ENCODE measurements at regions not wholly inside any gene's neighbourhood (a gene's known extent, or its start where the extent isn't known, plus 50 kb on each side); places are given as distances from the start of the nearest gene placed in this dataset.
"Not testable (repeated sequence)": the region's sequence is repeated elsewhere in the genome, so short reads cannot be mapped to it uniquely, and the experiment has no call there.

DNA sequence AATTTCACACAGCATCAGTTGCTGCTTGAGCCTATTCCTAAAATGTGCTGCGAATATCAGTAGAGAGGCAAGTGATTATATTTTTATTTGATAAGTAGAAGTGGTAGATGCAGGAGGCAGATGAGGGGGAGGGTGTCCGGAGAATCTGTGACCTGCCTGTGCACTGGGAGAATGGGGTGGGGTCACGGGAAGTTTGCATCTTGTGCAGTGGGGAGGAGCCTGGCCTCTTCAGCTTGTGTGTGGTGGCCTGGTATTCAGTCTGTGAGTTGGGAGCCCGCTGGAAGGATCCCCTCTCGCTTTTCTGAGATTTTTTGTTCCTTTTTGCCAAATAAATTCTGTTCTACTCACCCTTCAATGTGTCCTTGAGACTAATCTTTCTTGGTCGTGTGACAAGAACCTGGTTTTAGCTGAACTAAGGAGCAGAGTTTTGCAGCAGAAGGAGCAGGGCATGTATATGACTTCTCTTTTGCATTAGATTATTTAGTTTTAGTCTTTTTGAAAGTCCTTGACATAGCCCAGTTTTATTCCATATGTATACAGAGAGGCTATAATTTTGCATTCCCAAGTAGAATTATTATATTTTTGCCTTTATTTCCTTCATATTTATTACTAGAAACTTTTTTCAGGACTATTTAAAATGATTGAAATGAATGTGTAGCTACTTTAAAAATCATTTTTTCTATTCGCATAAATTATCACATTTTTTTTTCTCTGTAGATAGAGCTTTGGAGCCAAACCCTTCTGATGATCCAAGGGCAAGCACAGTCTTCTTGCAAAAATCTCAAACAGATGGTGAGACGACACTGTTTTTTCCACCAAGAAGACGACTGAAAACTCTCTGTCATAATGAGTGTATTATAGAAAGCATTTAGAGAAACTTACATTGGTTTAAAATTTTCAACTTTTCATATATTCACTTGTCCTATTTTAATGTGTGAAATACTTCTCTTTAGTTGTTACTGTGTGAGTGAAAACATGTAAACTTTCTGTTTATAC, 1257.2 kb downstream of the UQCRFS1 start:
- no peaks in the 10 kb centered on the region for H3K27me3 ChIP-seq
- no peak for TF ChIP-seq POLR2A (IDR thresholded peaks at IDR 0.05)
- TF ChIP-seq, protein P1, sequence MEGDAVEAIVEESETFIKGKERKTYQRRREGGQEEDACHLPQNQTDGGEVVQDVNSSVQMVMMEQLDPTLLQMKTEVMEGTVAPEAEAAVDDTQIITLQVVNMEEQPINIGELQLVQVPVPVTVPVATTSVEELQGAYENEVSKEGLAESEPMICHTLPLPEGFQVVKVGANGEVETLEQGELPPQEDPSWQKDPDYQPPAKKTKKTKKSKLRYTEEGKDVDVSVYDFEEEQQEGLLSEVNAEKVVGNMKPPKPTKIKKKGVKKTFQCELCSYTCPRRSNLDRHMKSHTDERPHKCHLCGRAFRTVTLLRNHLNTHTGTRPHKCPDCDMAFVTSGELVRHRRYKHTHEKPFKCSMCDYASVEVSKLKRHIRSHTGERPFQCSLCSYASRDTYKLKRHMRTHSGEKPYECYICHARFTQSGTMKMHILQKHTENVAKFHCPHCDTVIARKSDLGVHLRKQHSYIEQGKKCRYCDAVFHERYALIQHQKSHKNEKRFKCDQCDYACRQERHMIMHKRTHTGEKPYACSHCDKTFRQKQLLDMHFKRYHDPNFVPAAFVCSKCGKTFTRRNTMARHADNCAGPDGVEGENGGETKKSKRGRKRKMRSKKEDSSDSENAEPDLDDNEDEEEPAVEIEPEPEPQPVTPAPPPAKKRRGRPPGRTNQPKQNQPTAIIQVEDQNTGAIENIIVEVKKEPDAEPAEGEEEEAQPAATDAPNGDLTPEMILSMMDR (IDR thresholded peaks at IDR 0.05) = no peak
- no peak for ATAC-seq
- H3K27ac ChIP-seq = no peak overlapping the region
- no peaks in the 10 kb centered on the region for H3K36me3 ChIP-seq (replicated peaks in 1 of 2; ENCODE audit: insufficient read depth in 1 of 2, low read depth in 2 of 2)
- no peaks in the 10 kb centered on the region for H3K9me3 ChIP-seq
- DNase-seq = no peak
- WGBS, 2 donors = 39 to 40% methylated on average over 9 of the region's 9 CpGs
- H3K4me1 ChIP-seq = no peaks in the 10 kb centered on the region
- H3K4me3 ChIP-seq = no peak overlapping the region
- intact Hi-C loops (cut with DNase I) = no loop called here

DNA sequence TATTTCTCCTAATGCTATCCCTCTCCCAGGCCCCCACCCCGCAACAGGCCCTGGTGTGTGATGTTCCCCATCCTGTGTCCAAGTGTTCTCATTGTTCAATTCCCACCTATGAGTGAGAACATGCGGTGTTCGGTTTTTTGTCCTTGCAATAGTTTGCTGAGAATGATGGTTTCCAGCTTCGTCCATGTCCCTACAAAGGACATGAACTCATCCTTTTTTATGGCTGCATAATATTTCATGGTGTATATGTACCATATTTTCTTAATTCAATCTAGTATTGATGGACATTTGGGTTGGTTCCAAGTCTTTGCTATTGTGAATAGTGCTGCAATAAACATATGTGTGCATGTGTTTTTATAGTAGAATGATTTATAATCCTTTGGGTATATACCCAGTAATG, 1270.3 kb downstream of the UQCRFS1 start:
- DNase-seq; H3K4me1 ChIP-seq; intact Hi-C loops (cut with DNase I); H3K9me3 ChIP-seq; H3K27me3 ChIP-seq; H3K4me3 ChIP-seq; H3K27ac ChIP-seq; H3K36me3 ChIP-seq (replicated peaks in 1 of 2; ENCODE audit: insufficient read depth in 1 of 2, low read depth in 2 of 2); ATAC-seq: not testable (repeated sequence)
- WGBS, 2 donors = 71 to 72% methylated on average over 4 of the region's 4 CpGs

DNA sequence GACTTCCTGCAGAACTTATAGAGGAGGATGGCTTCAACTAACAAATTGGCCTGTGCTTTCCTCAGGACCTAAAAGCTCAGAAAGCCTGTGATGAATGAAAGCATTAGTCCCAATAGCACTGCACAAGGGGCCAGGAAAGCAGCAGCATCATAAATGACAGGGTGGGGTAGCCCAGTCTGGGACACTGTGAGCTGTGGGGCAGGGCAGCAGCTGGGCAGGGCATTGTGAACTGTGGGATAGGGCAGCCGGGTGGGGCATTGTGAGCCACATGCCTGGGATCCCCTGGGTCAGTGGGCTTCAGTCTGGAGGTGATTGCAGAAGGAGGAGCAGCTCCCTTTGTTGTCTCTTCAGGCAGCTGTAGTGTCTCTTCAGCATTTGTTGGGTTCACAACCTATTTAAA, 1276.8 kb downstream of the UQCRFS1 start:
- intact Hi-C loops (cut with DNase I) = no loop called here
- H3K27ac ChIP-seq = no peak overlapping the region
- TF ChIP-seq POLR2A (IDR thresholded peaks at IDR 0.05) = no peak
- TF ChIP-seq, protein P1 (IDR thresholded peaks at IDR 0.05) = no peak
- H3K9me3 ChIP-seq = no peaks in the 10 kb centered on the region
- DNase-seq (no peak), ATAC-seq (no peak)
- H3K4me1 ChIP-seq = no peaks in the 10 kb centered on the region
- H3K36me3 ChIP-seq (replicated peaks in 1 of 2; ENCODE audit: insufficient read depth in 1 of 2, low read depth in 2 of 2) = no peaks in the 10 kb centered on the region
- no peak overlapping the region for H3K4me3 ChIP-seq
- H3K27me3 ChIP-seq = no peaks in the 10 kb centered on the region
- 36 to 38% methylated on average over 1 of the region's 1 CpG for WGBS, 2 donors

DNA sequence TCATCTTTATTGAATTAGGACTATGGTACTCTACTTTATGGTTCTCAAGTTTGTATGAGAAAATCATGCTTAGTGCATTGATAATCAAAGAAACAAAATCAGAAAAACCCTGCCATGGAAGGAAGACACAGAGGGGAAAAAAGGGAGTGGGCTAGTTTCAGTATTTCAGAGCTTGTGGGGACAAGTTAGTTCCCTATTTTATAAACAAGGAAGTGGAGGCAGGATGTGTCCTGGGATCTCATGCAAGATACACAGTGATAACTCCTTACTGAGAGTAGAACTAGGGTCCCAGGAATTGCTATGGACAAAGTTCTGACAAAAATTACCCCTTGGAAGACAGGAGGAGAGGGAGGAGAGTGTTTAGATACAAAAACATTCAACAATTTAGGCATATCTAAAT, 1277.3 kb downstream of the UQCRFS1 start:
- H3K27me3 ChIP-seq = no peaks in the 10 kb centered on the region
- H3K4me1 ChIP-seq = no peaks in the 10 kb centered on the region
- ATAC-seq (no peak), DNase-seq (no peak)
- H3K4me3 ChIP-seq = no peak overlapping the region
- TF ChIP-seq, protein P1 (IDR thresholded peaks at IDR 0.05) = no peak
- TF ChIP-seq POLR2A (IDR thresholded peaks at IDR 0.05) = no peak
- H3K27ac ChIP-seq = no peak overlapping the region
- intact Hi-C loops (cut with DNase I) = no loop called here
- no peaks in the 10 kb centered on the region for H3K9me3 ChIP-seq
- H3K36me3 ChIP-seq (replicated peaks in 1 of 2; ENCODE audit: insufficient read depth in 1 of 2, low read depth in 2 of 2) = no peaks in the 10 kb centered on the region

DNA sequence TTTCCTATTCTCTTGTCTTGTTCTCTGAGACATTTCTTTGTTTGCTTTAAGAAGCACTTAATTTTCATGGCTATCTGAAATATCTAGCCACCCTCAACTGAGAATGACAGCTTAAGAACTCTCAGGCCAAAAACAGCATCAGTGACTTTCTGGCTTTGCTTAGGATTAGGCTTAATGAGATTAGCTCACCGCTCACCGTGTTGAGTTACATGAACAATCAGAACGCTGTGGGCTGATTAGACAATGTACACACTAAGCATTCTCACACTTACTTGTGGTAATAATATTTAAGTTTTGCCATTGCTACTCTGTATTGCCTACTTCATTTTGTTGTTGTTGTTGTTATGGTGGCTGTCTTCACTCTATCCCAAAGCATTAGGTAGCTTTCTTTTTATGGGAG, 1283.6 kb downstream of the UQCRFS1 start:
- Histone ChIP-seq H3K36me3 (replicated peaks in 1 of 2; ENCODE audit: insufficient read depth in 1 of 2, low read depth in 2 of 2) (no peaks in the 10 kb centered on the region), H3K4me1 (no peaks in the 10 kb centered on the region), H3K4me3 (no peak overlapping the region), H3K27me3 (no peaks in the 10 kb centered on the region), H3K27ac (no peak overlapping the region), H3K9me3 (no peaks in the 10 kb centered on the region)
- TF ChIP-seq, protein P1 (IDR thresholded peaks at IDR 0.05) = no peak
- no peak for TF ChIP-seq POLR2A (IDR thresholded peaks at IDR 0.05)
- no peak for DNase-seq
- no peak for ATAC-seq
- 51 to 58% methylated on average over 3 of the region's 3 CpGs for WGBS, 2 donors
- intact Hi-C loops (cut with DNase I) = no loop called here
